HCEC 1CT (cell line): ENCODE measurements at regions not wholly inside any gene's neighbourhood (a gene's known extent, or its start where the extent isn't known, plus 50 kb on each side); places are given as distances from the start of the nearest gene placed in this dataset.

ENCODE experiments used
- DNase-seq: peaks from one replicate; pipeline ENCODE4 v3.0.0-alpha.2; 2017

DNA sequence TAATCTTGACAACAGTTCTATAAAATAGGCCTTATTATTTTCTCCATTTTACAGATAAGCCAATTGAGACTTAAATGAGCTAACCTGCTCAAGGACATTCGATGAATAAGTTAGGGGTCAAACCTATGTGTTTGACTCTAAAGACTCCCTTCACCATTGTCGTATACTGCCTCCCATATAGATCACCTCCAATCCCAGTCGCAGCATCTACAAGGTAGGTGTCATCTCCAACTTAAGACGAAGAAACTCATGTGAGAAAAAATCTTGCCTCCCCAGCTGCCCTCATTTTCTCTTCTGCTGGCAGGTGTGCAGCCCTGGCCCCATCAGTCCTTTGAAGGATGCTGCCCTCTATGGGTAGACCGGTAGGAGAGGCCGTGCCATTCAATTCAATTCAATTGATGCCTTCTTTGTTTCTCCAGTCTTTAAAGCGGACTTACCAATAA, 75.2 kb upstream of the SMARCA2 start:
- DNase-seq = peak; percentile 32

DNA sequence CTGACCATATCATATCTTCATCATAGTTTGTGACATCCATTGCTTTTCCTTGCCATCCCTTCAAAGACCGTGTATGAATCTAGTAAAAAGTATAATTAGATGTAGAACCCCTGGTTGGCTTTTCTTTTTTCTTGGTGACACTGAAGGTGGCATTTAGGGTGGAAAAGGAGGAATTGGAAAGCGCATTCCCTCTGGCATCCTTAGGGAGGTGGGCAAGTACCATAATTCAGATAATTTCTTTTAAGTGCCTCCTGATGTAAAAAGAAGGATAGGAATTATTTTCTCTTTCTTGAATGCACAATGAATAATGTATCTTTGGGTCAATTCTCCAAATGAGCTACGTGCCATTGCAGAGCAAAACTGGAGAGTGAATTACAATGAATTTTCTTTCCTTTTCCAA, 73.2 kb upstream of the SMARCA2 start:
- DNase-seq = no peak

- no peak for DNase-seq
Observed at GRCh38 chr9:1946526-1947283, 68.4 kb upstream of the SMARCA2 start.

- no peak for DNase-seq
Observed at GRCh38 chr9:1947438-1947837, 67.7 kb upstream of the SMARCA2 start.

DNA sequence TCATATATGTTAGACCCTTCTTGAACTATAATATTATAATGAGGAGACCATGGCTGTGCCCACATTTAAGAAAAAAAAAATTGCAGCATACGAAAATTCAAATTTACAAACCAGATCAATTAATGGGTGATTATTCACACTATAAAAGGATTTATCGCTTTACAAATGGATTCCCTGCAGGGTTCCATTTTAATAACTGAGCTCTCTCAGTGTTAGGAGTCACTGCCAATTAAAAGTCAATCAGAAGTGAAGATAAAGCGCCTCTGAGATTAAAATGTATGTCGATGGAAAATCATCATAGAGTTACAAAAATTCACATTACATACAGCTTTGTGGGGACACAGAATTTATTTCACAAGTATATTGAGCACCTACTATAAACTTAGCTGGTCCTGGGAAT, 66.6 kb upstream of the SMARCA2 start:
- no peak for DNase-seq

GRCh38 chr9:1951446-1951845, 63.7 kb upstream of the SMARCA2 start:
- no peak for DNase-seq

DNA sequence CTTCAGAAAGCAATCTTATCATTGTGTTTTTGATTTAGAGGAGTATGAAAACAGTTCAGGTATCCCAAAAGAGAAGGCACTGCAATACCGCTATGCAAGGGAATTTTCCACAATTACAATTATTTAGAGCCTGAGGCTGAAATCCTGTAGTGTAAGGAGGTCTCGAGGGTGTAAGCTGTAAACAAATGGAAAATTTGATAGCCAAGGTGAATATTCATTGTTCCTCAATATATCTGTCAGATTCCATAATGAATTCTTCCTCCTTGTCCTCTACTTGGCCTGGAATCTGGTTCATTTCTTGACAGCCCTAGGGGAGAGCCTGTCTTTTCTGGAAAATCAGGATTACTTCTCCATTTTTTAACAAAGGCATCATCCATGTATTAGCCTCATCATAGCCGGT, 63.1 kb upstream of the SMARCA2 start:
- no peak for DNase-seq

- DNase-seq = no peak
Observed at GRCh38 chr9:1954238-1954637, 60.9 kb upstream of the SMARCA2 start.

DNA sequence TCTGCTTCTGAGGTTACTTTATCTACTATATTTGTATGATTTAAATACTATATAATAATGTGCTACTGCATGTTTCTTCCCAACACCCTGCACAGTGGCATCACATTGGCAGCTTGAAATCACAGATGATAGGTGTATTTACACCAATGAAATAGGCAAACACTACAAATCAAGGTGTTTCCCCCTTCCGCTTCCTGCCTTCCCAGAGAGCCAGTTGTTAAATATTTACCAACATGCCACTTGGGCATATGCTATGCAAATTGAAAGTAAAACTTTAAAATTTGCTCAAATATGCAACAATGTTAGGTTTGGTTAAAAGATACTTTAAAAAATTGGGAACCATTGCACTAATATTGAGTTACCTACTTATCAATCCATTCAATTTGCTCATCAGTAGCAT, 58.2 kb upstream of the SMARCA2 start:
- no peak for DNase-seq

DNA sequence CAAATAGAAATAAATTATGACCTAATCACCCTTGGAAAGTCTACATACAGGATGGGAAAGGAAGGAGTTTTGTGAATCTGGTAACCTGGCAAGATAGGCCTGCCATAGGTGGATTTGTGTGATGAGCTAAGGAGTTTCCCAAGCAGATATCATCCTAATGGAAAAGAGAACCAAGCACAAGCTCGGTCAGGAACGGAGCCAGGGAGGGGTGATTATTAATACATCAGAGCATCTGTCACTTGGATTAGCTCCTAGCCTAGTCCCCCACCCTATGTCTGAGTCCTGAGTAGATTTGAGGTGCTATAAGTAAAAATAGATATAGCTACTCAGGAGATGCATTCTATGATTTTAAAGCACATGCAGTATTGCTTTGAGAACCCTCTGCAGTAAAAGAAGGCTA, 57.3 kb upstream of the SMARCA2 start:
- no peak for DNase-seq

GRCh38 chr9:1959371-1959770, 55.8 kb upstream of the SMARCA2 start:
- DNase-seq = no peak

- DNase-seq = peak; percentile 3
Observed at GRCh38 chr9:1960342-1961042, 54.7 kb upstream of the SMARCA2 start.

DNA sequence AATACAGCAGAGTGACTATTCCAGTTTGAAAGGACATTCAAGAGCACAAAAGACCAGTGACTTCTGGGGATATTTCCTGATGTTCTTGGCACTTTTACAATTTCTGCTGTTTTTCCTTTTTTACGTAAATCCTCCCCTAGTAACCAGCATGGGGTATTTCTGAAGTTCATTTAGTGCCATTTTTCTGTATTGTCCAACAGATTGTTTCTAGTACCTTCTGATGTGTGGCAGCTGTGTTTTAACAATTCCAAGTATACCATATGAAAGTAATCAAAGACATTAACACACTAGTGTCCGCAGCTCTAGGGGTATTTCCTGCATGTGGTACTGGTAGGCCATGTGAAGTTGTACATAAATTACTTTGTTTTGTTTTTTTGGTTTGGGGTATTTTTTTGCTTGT, 53.0 kb upstream of the SMARCA2 start:
- DNase-seq = no peak

- DNase-seq = no peak
Observed at GRCh38 chr9:1962588-1963106, 52.5 kb upstream of the SMARCA2 start.

- DNase-seq = no peak
Observed at GRCh38 chr9:1964093-1964492, 51.1 kb upstream of the SMARCA2 start.
